Lower leg skin (tissue), 3 donors: ENCODE measurements at regions not wholly inside any gene's neighbourhood (a gene's known extent, or its start where the extent isn't known, plus 50 kb on each side); places are given as distances from the start of the nearest gene placed in this dataset.

Source experiments
- POLR2A ChIP-seq, 2 donors: fragments of 450-650 bp; IDR thresholded peaks; one replicate each; pipeline ENCODE4 v1.6.1; 2016 to 2017; ENCODE audit warnings: antibody characterized with exemption in 2 of 2, mild to moderate bottlenecking in 1 of 2, moderate library complexity in 1 of 2
- TF ChIP-seq, protein P1 (sequence below), 3 donors: fragments of 450-650 bp; IDR thresholded peaks; one replicate each; pipeline ENCODE4 v1.5.1; 2016; ENCODE audit warnings: antibody characterized with exemption in 3 of 3, mild to moderate bottlenecking in 3 of 3, moderate library complexity in 2 of 3

DNA sequence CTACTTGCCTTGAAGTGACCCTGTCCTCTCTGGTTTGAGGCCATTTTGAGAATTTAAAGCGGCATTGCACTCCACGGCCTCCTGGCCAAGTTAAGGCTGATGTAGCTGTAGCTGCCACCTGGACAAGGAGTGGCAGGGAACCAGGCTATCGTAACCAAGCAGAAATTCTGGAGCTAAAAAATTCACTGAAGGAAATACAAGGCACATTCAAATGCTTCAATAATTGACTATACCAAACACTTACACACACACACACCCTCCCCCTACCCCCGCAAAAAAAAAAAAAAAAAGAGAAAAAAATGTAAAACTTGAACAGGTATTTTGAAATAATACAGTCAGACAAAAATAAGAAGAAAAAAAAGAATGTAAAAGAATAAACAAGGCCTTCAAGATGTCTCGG lies 409.0 kb upstream of the SEMA3A start:
- TF ChIP-seq, protein P1, sequence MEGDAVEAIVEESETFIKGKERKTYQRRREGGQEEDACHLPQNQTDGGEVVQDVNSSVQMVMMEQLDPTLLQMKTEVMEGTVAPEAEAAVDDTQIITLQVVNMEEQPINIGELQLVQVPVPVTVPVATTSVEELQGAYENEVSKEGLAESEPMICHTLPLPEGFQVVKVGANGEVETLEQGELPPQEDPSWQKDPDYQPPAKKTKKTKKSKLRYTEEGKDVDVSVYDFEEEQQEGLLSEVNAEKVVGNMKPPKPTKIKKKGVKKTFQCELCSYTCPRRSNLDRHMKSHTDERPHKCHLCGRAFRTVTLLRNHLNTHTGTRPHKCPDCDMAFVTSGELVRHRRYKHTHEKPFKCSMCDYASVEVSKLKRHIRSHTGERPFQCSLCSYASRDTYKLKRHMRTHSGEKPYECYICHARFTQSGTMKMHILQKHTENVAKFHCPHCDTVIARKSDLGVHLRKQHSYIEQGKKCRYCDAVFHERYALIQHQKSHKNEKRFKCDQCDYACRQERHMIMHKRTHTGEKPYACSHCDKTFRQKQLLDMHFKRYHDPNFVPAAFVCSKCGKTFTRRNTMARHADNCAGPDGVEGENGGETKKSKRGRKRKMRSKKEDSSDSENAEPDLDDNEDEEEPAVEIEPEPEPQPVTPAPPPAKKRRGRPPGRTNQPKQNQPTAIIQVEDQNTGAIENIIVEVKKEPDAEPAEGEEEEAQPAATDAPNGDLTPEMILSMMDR (IDR thresholded peaks at IDR 0.05), result no peak
- no peak for TF ChIP-seq POLR2A (IDR thresholded peaks at IDR 0.05)
